WTC11 (cell line): ENCODE measurements at regions not wholly inside any gene's neighbourhood (a gene's known extent, or its start where the extent isn't known, plus 50 kb on each side); places are given as distances from the start of the nearest gene placed in this dataset.

Source experiments
- ATF6 ChIP-seq: sonication (generic); formaldehyde crosslinking; IDR thresholded peaks from 2 replicates; pipeline ENCODE4 v1.8.1; 2023; ENCODE audit warnings: mild to moderate bottlenecking, missing genetic modification reagents
- CBFB ChIP-seq: sonication (generic); formaldehyde crosslinking; IDR thresholded peaks from 2 replicates; pipeline ENCODE4 v1.8.1; 2022; ENCODE audit warnings: mild to moderate bottlenecking, low read depth, missing genetic modification reagents
- CTCF ChIP-seq: fragments of 200-600 bp; IDR thresholded peaks from 2 replicates; pipeline ENCODE4 v1.8.0; 2022; ENCODE audit warnings: antibody characterized with exemption
- JUN ChIP-seq: sonication (generic); formaldehyde crosslinking; IDR thresholded peaks from 2 replicates; pipeline ENCODE4 v1.8.0; 2023; ENCODE audit warnings: mild to moderate bottlenecking, missing genetic modification reagents
- NR2C2 ChIP-seq: sonication (generic); formaldehyde crosslinking; IDR thresholded peaks from 2 replicates; pipeline ENCODE4 v1.8.0; 2022; ENCODE audit warnings: mild to moderate bottlenecking, missing genetic modification reagents
- SMAD3 ChIP-seq: sonication (generic); formaldehyde crosslinking; IDR thresholded peaks from 2 replicates; pipeline ENCODE4 v1.8.0; 2022; ENCODE audit warnings: missing genetic modification reagents, mild to moderate bottlenecking, borderline replicate concordance
- USF1 ChIP-seq: sonication (generic); formaldehyde crosslinking; IDR thresholded peaks from 2 replicates; pipeline ENCODE4 v1.8.0; 2022; ENCODE audit warnings: mild to moderate bottlenecking, missing genetic modification reagents
- USF2 ChIP-seq: sonication (generic); formaldehyde crosslinking; IDR thresholded peaks from 2 replicates; pipeline ENCODE4 v1.8.1; 2023; ENCODE audit warnings: mild to moderate bottlenecking, missing genetic modification reagents, moderate library complexity
- TF ChIP-seq, protein P1 (sequence below): sonication (generic); formaldehyde crosslinking; IDR thresholded peaks from 2 replicates; pipeline ENCODE4 v1.8.0; 2023; ENCODE audit warnings: missing genetic modification reagents, mild to moderate bottlenecking, borderline replicate concordance
- TF ChIP-seq, protein P2 (sequence below): sonication (generic); formaldehyde crosslinking; IDR thresholded peaks from 2 replicates; pipeline ENCODE4 v1.8.1; 2022; ENCODE audit warnings: mild to moderate bottlenecking, missing genetic modification reagents, moderate library complexity, borderline replicate concordance

DNA sequence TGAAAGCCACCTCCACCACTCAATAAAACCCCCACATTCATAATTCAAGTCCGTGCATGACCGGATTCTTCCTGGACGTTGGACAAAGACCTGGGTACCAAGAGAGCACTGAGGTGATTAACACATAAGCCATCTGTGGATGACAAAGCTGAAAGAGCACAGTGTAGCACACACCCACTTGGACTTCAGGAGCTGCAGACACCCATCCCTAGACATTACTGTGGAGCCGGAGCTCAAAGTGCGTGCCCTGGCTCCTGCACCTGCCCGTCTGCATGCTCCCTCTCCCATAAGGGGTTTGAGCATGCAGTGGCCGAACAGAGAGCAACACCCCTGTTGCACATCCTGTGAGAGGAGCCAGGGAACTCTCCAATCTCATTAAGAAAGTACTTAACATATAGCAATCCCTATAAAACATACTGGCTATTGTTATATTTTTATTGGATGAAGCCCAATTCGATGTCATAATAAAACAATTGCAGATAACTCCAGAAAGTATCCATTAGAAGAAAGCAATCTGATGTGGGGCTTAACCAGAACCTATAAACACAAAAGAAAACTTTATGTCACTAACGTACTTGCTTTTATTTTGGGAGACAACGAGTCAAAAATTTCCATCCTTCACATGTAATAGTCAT is 1174.2 kb upstream of the C9orf72 start:
- TF ChIP-seq CTCF: no peak
- TF ChIP-seq JUN: no peak
- no peak for TF ChIP-seq USF2 (CRISPR knock-in tag)
- TF ChIP-seq NR2C2: no peak
- TF ChIP-seq, protein P1, sequence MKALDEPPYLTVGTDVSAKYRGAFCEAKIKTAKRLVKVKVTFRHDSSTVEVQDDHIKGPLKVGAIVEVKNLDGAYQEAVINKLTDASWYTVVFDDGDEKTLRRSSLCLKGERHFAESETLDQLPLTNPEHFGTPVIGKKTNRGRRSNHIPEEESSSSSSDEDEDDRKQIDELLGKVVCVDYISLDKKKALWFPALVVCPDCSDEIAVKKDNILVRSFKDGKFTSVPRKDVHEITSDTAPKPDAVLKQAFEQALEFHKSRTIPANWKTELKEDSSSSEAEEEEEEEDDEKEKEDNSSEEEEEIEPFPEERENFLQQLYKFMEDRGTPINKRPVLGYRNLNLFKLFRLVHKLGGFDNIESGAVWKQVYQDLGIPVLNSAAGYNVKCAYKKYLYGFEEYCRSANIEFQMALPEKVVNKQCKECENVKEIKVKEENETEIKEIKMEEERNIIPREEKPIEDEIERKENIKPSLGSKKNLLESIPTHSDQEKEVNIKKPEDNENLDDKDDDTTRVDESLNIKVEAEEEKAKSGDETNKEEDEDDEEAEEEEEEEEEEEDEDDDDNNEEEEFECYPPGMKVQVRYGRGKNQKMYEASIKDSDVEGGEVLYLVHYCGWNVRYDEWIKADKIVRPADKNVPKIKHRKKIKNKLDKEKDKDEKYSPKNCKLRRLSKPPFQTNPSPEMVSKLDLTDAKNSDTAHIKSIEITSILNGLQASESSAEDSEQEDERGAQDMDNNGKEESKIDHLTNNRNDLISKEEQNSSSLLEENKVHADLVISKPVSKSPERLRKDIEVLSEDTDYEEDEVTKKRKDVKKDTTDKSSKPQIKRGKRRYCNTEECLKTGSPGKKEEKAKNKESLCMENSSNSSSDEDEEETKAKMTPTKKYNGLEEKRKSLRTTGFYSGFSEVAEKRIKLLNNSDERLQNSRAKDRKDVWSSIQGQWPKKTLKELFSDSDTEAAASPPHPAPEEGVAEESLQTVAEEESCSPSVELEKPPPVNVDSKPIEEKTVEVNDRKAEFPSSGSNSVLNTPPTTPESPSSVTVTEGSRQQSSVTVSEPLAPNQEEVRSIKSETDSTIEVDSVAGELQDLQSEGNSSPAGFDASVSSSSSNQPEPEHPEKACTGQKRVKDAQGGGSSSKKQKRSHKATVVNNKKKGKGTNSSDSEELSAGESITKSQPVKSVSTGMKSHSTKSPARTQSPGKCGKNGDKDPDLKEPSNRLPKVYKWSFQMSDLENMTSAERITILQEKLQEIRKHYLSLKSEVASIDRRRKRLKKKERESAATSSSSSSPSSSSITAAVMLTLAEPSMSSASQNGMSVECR: no peak
- TF ChIP-seq, protein P2, sequence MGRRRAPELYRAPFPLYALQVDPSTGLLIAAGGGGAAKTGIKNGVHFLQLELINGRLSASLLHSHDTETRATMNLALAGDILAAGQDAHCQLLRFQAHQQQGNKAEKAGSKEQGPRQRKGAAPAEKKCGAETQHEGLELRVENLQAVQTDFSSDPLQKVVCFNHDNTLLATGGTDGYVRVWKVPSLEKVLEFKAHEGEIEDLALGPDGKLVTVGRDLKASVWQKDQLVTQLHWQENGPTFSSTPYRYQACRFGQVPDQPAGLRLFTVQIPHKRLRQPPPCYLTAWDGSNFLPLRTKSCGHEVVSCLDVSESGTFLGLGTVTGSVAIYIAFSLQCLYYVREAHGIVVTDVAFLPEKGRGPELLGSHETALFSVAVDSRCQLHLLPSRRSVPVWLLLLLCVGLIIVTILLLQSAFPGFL (CRISPR knock-in tag): no peak
- TF ChIP-seq SMAD3 (CRISPR knock-in tag): no peak
- TF ChIP-seq CBFB: no peak
- no peak for TF ChIP-seq ATF6
- no peak for TF ChIP-seq USF1 (CRISPR knock-in tag)
